H9 (cell line): ENCODE measurements at regions not wholly inside any gene's neighbourhood (a gene's known extent, or its start where the extent isn't known, plus 50 kb on each side); places are given as distances from the start of the nearest gene placed in this dataset.

Experiments
- DNase-seq: peaks from one replicate; pipeline ENCODE4 v3.0.0-alpha.2; 2017
- H2AFZ ChIP-seq: one replicate; pipeline ENCODE4 v1.6.1; 2013; ENCODE audit warnings: mild to moderate bottlenecking, low read length, control low read depth, moderate library complexity
- H2AK5ac ChIP-seq: 2 replicates; pipeline ENCODE4 v1.6.1; 2013; ENCODE audit warnings: low read length, control low read depth, mixed read lengths; ENCODE audit not compliant: insufficient read length
- H2BK120ac ChIP-seq: one replicate; pipeline ENCODE4 v1.6.1; 2013; ENCODE audit warnings: low read depth, mild to moderate bottlenecking, low read length, control low read depth, inconsistent platforms; ENCODE audit not compliant: poor library complexity, severe bottlenecking
- H2BK12ac ChIP-seq: 2 replicates; pipeline ENCODE4 v1.6.1; 2013; ENCODE audit warnings: low read length, control low read depth, mixed read lengths, low read depth; ENCODE audit not compliant: insufficient read length
- H2BK15ac ChIP-seq: 2 replicates; pipeline ENCODE4 v1.6.1; 2013; ENCODE audit warnings: low read depth, low read length, control low read depth
- H2BK20ac ChIP-seq: one replicate; pipeline ENCODE4 v1.6.1; 2013; ENCODE audit warnings: low read depth, mild to moderate bottlenecking, low read length, control low read depth, inconsistent platforms; ENCODE audit not compliant: poor library complexity, severe bottlenecking
- H2BK5ac ChIP-seq: 2 replicates; pipeline ENCODE4 v1.6.1; 2013; ENCODE audit warnings: low read length, control low read depth, mixed read lengths; ENCODE audit not compliant: insufficient read length
- H3K14ac ChIP-seq: 2 replicates; pipeline ENCODE4 v1.6.1; 2013; ENCODE audit warnings: low read length, control low read depth; ENCODE audit not compliant: insufficient read depth
- H3K18ac ChIP-seq: 2 replicates; pipeline ENCODE4 v1.6.1; 2013; ENCODE audit warnings: low read depth, mild to moderate bottlenecking, mixed read lengths, low read length, control low read depth; ENCODE audit not compliant: insufficient read length
- H3K23ac ChIP-seq: 2 replicates; pipeline ENCODE4 v1.6.1; 2013; ENCODE audit warnings: low read length, control low read depth, mixed read lengths, low read depth; ENCODE audit not compliant: insufficient read length
- H3K23me2 ChIP-seq: 2 replicates; pipeline ENCODE4 v1.6.1; 2013; ENCODE audit warnings: low read depth, mild to moderate bottlenecking, mixed read lengths, low read length, control low read depth; ENCODE audit not compliant: insufficient read length, poor library complexity, severe bottlenecking
- H3K27ac ChIP-seq: 2 replicates; pipeline ENCODE4 v1.5.1; 2013; ENCODE audit warnings: low read length, control low read depth, mixed read lengths, low read depth; ENCODE audit not compliant: insufficient read length
- H3K27me3 ChIP-seq: 2 replicates; pipeline ENCODE4 v1.6.1; 2013; ENCODE audit warnings: low read length, control low read depth, inconsistent platforms; ENCODE audit not compliant: insufficient read depth
- H3K4ac ChIP-seq: 2 replicates; pipeline ENCODE4 v1.6.1; 2013; ENCODE audit warnings: low read depth, mild to moderate bottlenecking, control low read depth, inconsistent platforms, low read length, moderate library complexity
- H3K4me1 ChIP-seq: 2 replicates; pipeline ENCODE4 v1.6.1; 2013; ENCODE audit warnings: low read length, control low read depth, inconsistent platforms; ENCODE audit not compliant: insufficient read depth
- H3K4me2 ChIP-seq: 2 replicates; pipeline ENCODE4 v1.6.1; 2013; ENCODE audit warnings: low read length, control low read depth, mixed read lengths; ENCODE audit not compliant: insufficient read length, insufficient read depth
- H3K56ac ChIP-seq: 2 replicates; pipeline ENCODE4 v1.6.1; 2013; ENCODE audit warnings: low read depth, mild to moderate bottlenecking, mixed read lengths, low read length, control low read depth; ENCODE audit not compliant: insufficient read length
- H3K79me1 ChIP-seq: 2 replicates; pipeline ENCODE4 v1.6.1; 2013; ENCODE audit warnings: low read depth, mild to moderate bottlenecking, moderate library complexity, low read length, control low read depth, inconsistent platforms; ENCODE audit not compliant: insufficient read depth, poor library complexity, severe bottlenecking
- H3K79me2 ChIP-seq: 2 replicates; pipeline ENCODE4 v1.6.1; 2013; ENCODE audit warnings: low read length, control low read depth, inconsistent platforms; ENCODE audit not compliant: insufficient read depth
- H3K9ac ChIP-seq: 2 replicates; pipeline ENCODE4 v1.6.1; 2013; ENCODE audit warnings: low read length, control low read depth, mixed read lengths; ENCODE audit not compliant: insufficient read length; ENCODE audit errors: extremely low read depth
- H3K9me3 ChIP-seq: one replicate; pipeline ENCODE4 v1.6.1; 2013; ENCODE audit warnings: low read depth, low read length, inconsistent platforms; ENCODE audit not compliant: control insufficient read depth
- H3T11ph ChIP-seq: one replicate; pipeline ENCODE4 v1.6.1; 2013; ENCODE audit warnings: mild to moderate bottlenecking, low read length, control low read depth, inconsistent platforms
- H4K20me1 ChIP-seq: one replicate; pipeline ENCODE4 v1.6.1; 2013; ENCODE audit not compliant: control insufficient read depth, insufficient read length, insufficient read depth
- H4K5ac ChIP-seq: 2 replicates; pipeline ENCODE4 v1.6.1; 2013; ENCODE audit warnings: low read depth, mild to moderate bottlenecking, mixed read lengths, low read length, control low read depth; ENCODE audit not compliant: insufficient read length
- H4K8ac ChIP-seq: replicated peaks from 2 replicates; pipeline ENCODE4 v1.6.1; 2013; ENCODE audit warnings: low read length, control low read depth, mixed read lengths, low read depth; ENCODE audit not compliant: insufficient read length
- H4K91ac ChIP-seq: 2 replicates; pipeline ENCODE4 v1.6.1; 2013; ENCODE audit warnings: low read depth, mild to moderate bottlenecking, moderate library complexity, mixed read lengths, low read length, control low read depth; ENCODE audit not compliant: insufficient read length
- H3K27ac Mint-ChIP-seq, 3 experiments: 2 replicates in 2 of 3; 3 replicates in 1 of 3; pipeline ENCODE4 v1.8.0; 2020 to 2021; ENCODE audit warnings: mixed read lengths in 3 of 3, mild to moderate bottlenecking in 1 of 3, moderate library complexity in 1 of 3
- H3K27me3 Mint-ChIP-seq: 2 replicates; pipeline ENCODE4 v1.8.0; 2021; ENCODE audit warnings: low read depth, mild to moderate bottlenecking, moderate library complexity, mixed read lengths
- H3K36me3 Mint-ChIP-seq, 3 experiments: 2 replicates in 2 of 3; 3 replicates in 1 of 3; pipeline ENCODE4 v1.8.0; 2020 to 2021; ENCODE audit warnings: low read depth in 3 of 3, mixed read lengths in 3 of 3; ENCODE audit not compliant: insufficient read depth in 1 of 3
- H3K4me1 Mint-ChIP-seq, 2 experiments: 2 replicates each; pipeline ENCODE4 v1.8.0; 2020; ENCODE audit warnings: mixed read lengths in 2 of 2
- H3K4me3 Mint-ChIP-seq, 2 experiments: 2 replicates in 1 of 2; 3 replicates in 1 of 2; pipeline ENCODE4 v1.8.0; 2020 to 2021; ENCODE audit warnings: mild to moderate bottlenecking in 2 of 2, mixed read lengths in 2 of 2, moderate library complexity in 1 of 2
- H3K9me3 Mint-ChIP-seq, 2 experiments: 2 replicates in 1 of 2; 3 replicates in 1 of 2; pipeline ENCODE4 v1.8.0; 2020; ENCODE audit warnings: mild to moderate bottlenecking in 2 of 2, mixed read lengths in 2 of 2, moderate library complexity in 1 of 2
- WGBS: extraction: QIAGEN DNeasy Blood & Tissue Kit; methylation state at CpG from one replicate; pipeline ENCODE4 v1.1.7; 2013; ENCODE audit warnings: missing lambda C conversion rate, low lambda C conversion rate, mixed read lengths; ENCODE audit not compliant: insufficient read length; ENCODE audit errors: extremely low coverage; 5-methylcytosine and 5-hydroxymethylcytosine counted together
- TF ChIP-seq, protein P1 (sequence below): fragments of 200-600 bp; sonication (generic); conservative IDR thresholded peaks from 3 replicates; pipeline ENCODE4 v1.8.0; 2021; ENCODE audit warnings: antibody characterized with exemption, mild to moderate bottlenecking

DNA sequence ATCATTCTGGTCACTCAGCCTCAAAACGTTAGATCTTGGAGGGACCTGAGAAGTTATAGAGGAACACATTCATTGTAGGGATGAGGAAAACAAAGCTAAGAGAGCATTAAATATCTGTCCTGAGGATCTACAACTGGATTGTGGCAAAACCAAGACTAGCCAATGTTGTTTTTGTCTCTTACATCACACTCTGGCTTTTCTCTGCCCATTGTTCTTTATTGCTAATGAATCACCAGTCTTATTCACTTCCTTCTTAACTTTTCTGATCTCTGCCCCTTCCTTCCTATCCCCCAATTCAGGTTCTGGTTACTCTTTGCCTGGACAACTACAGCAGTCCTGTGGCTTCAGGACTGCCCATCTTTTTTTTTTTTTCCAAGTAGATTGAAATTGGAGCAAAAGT, 57.0 kb upstream of the PREP start:
- Mint-ChIP-seq H3K4me1 (peaks cover 8 to 12% of the 10 kb centered on the region in 2 experiments), H3K27ac (no peak overlapping the region), H3K36me3 (peaks cover 0 to 5% (median 2%) of the 10 kb centered on the region in 3 experiments; a peak in 5 of 7 replicates), H3K27me3 (no peaks in the 10 kb centered on the region), H3K4me3 (no peak overlapping the region), H3K9me3 (peaks cover under 1 to 7% of the 10 kb centered on the region in 2 experiments; a peak in 3 of 5 replicates)
- no peak overlapping the region for H3K14ac ChIP-seq
- no peak overlapping the region for H4K5ac ChIP-seq
- TF ChIP-seq, protein P1, sequence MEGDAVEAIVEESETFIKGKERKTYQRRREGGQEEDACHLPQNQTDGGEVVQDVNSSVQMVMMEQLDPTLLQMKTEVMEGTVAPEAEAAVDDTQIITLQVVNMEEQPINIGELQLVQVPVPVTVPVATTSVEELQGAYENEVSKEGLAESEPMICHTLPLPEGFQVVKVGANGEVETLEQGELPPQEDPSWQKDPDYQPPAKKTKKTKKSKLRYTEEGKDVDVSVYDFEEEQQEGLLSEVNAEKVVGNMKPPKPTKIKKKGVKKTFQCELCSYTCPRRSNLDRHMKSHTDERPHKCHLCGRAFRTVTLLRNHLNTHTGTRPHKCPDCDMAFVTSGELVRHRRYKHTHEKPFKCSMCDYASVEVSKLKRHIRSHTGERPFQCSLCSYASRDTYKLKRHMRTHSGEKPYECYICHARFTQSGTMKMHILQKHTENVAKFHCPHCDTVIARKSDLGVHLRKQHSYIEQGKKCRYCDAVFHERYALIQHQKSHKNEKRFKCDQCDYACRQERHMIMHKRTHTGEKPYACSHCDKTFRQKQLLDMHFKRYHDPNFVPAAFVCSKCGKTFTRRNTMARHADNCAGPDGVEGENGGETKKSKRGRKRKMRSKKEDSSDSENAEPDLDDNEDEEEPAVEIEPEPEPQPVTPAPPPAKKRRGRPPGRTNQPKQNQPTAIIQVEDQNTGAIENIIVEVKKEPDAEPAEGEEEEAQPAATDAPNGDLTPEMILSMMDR: no peak
- no peak overlapping the region for H3T11ph ChIP-seq
- no peak overlapping the region for H4K8ac ChIP-seq
- no peak overlapping the region for H3K9ac ChIP-seq
- H3K56ac ChIP-seq: no peak overlapping the region
- no peak overlapping the region for H3K4me2 ChIP-seq
- no peak overlapping the region for H2BK12ac ChIP-seq
- no peak overlapping the region for H2BK120ac ChIP-seq
- no CpG with 5 or more reads among the region's 1 CpG for WGBS
- H2BK5ac ChIP-seq: no peak overlapping the region
- H2BK20ac ChIP-seq: no peak overlapping the region
- no peaks in the 10 kb centered on the region for H3K23me2 ChIP-seq
- H3K79me1 ChIP-seq: no peaks in the 10 kb centered on the region
- no peaks in the 10 kb centered on the region for H4K20me1 ChIP-seq
- H3K4ac ChIP-seq: no peak overlapping the region
- H3K27me3 ChIP-seq: no peaks in the 10 kb centered on the region
- H4K91ac ChIP-seq: no peak overlapping the region
- no peak overlapping the region for H3K18ac ChIP-seq
- H2AFZ ChIP-seq: no peak overlapping the region
- no peak overlapping the region for H2AK5ac ChIP-seq
- H2BK15ac ChIP-seq: no peak overlapping the region
- no peak overlapping the region for H3K27ac ChIP-seq
- H3K4me1 ChIP-seq: peaks cover 2% of the 10 kb centered on the region; the same call in 1 of the 2 replicates
- H3K79me2 ChIP-seq: no peaks in the 10 kb centered on the region
- H3K23ac ChIP-seq: no peak overlapping the region
- no peak for DNase-seq
- H3K9me3 ChIP-seq: no peaks in the 10 kb centered on the region
